Gastrocnemius medialis (tissue), 4 donors: ENCODE measurements at regions not wholly inside any gene's neighbourhood (a gene's known extent, or its start where the extent isn't known, plus 50 kb on each side); places are given as distances from the start of the nearest gene placed in this dataset.

ENCODE experiments used
- ATAC-seq, 2 donors: fragments of 150-250 bp; one replicate each; pipeline ENCODE4 v1.9.1; 2016
- DNase-seq, 2 donors: peaks; one replicate each; pipeline ENCODE4 v3.0.0-alpha.2; 2019
- H3K27ac ChIP-seq, 4 donors: fragments of 200-600 bp; sonication (generic); 1 replicate in 1 of 4; 2 replicates in 3 of 4; pipeline ENCODE4 v1.5.1; 2016 to 2018; ENCODE audit warnings: mild to moderate bottlenecking in 2 of 4, moderate library complexity in 1 of 4
- H3K27me3 ChIP-seq, 3 donors: fragments of 200-600 bp; sonication (generic) in 2 of 3; 1 replicate in 1 of 3; 2 replicates in 2 of 3; pipeline versions ENCODE4 v1.5.1 to v1.6.0; 2016 to 2019; ENCODE audit warnings: mild to moderate bottlenecking in 1 of 3, moderate library complexity in 1 of 3
- H3K36me3 ChIP-seq, 2 donors: fragments of 200-600 bp; sonication (generic) in 1 of 2; one replicate each; pipeline ENCODE4 v1.5.1; 2017 to 2018
- H3K4me1 ChIP-seq, 2 donors: fragments of 200-600 bp; sonication (generic) in 1 of 2; one replicate each; pipeline ENCODE4 v1.5.1; 2016 to 2017; ENCODE audit warnings: mild to moderate bottlenecking in 2 of 2
- H3K4me3 ChIP-seq, 4 donors: fragments of 200-600 bp; sonication (generic) in 3 of 4; 1 replicate in 1 of 4; 2 replicates in 3 of 4; pipeline ENCODE4 v1.5.1; 2016 to 2019; ENCODE audit warnings: mild to moderate bottlenecking in 2 of 4
- H3K9me3 ChIP-seq, 3 donors: fragments of 200-600 bp; sonication (generic) in 2 of 3; 1 replicate in 1 of 3; 2 replicates in 2 of 3; pipeline ENCODE4 v1.5.1; 2016 to 2019
- CTCF ChIP-seq, 5 experiments: fragments of 450-650 bp in 3 of 5; fragments of 200-600 bp in 2 of 5; sonication (generic) in 2 of 5; IDR thresholded peaks in 4 of 5; conservative IDR thresholded peaks in 1 of 5; 1 replicate in 4 of 5; 2 replicates in 1 of 5; pipeline ENCODE4 v1.5.1; 2016 to 2019; ENCODE audit warnings: antibody characterized with exemption in 5 of 5, mild to moderate bottlenecking in 3 of 5, moderate library complexity in 3 of 5
- POLR2A ChIP-seq, 2 donors: fragments of 450-650 bp; IDR thresholded peaks; one replicate each; pipeline ENCODE4 v1.6.1; 2017; ENCODE audit warnings: antibody characterized with exemption in 2 of 2, mild to moderate bottlenecking in 2 of 2, moderate library complexity in 2 of 2
- in situ Hi-C, 4 donors: fragments of 200-750 bp; cut with MboI; loops; one replicate each; pipeline versions ENCODE4 v1.15.0 to v1.8.0; 2017; ENCODE audit warnings: low sequenced_read_pairs in 4 of 4
- intact Hi-C: fragments of 100-400 bp; cut with DNase I; formaldehyde crosslinking; loops from one replicate; pipeline ENCODE4 v1.15.1; 2023; ENCODE audit warnings: low total_unique reads

DNA sequence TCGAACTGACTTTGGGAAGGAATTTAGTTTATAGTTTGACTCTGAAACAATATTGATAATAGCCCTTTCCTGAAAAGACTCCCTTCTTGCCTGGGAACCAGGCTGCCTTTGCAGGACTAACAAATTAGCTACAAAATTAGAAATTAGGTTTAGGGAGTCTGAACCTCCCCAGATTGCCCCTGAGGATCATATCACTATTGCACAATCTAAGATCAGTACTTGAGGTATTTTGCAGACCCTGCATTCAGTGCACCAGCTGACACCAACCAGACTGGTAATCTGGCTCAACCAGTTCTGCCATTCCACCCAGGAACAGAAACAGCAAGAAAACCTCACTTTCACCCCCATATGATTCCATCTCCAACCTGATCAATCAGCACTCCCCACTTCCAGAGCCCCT lies 131.8 kb upstream of the GALNT5 start:
- no peaks in the 10 kb centered on the region for H3K9me3 ChIP-seq
- ATAC-seq (no peak), DNase-seq (no peak)
- in situ Hi-C loops (no loop called here), intact Hi-C loops (no loop called here)
- H3K4me1 ChIP-seq = no peaks in the 10 kb centered on the region
- no peaks in the 10 kb centered on the region for H3K27me3 ChIP-seq
- H3K27ac ChIP-seq = no peak overlapping the region
- H3K36me3 ChIP-seq = no peaks in the 10 kb centered on the region
- no peak overlapping the region for H3K4me3 ChIP-seq
- no peak for TF ChIP-seq CTCF (IDR thresholded peaks at IDR 0.05 in 4 of 5, conservative IDR thresholded peaks at IDR 0.05 in 1 of 5)
- no peak for TF ChIP-seq POLR2A (IDR thresholded peaks at IDR 0.05)

GRCh38 chr2:157127249-157128012 lies 130.1 kb upstream of the GALNT5 start:
- intact Hi-C loops (no loop called here), in situ Hi-C loops (no loop called here)
- no peaks in the 10 kb centered on the region for H3K36me3 ChIP-seq
- H3K27ac ChIP-seq = no peak overlapping the region
- TF ChIP-seq POLR2A (IDR thresholded peaks at IDR 0.05) (no peak), CTCF (IDR thresholded peaks at IDR 0.05 in 4 of 5, conservative IDR thresholded peaks at IDR 0.05 in 1 of 5) (no peak)
- H3K27me3 ChIP-seq = no peaks in the 10 kb centered on the region
- H3K4me3 ChIP-seq = no peak overlapping the region
- DNase-seq (no peak), ATAC-seq (no peak)
- no peaks in the 10 kb centered on the region for H3K4me1 ChIP-seq
- H3K9me3 ChIP-seq = no peaks in the 10 kb centered on the region

DNA sequence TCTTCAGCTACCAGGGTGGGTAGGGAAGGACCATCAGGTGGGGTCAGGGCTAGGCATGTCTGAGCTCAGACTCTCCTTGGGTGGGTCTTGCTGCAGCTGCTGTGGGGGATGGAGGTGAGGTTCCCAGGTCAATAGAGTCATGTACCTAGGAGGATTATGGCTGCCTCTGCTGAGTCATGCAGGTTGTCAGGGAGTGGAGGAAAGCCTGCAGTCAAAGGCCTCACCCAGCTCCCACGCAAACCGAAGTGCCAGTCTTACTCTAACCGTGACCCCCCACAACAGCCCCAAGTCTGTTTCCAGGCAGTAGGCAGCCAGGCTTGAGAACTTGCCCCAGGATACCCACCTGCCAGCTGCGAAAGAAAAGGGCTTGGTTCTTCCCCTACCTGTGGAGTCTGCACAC lies 113.6 kb upstream of the GALNT5 start:
- in situ Hi-C loops = no loop called here
- H3K36me3 ChIP-seq = no peaks in the 10 kb centered on the region
- H3K27ac ChIP-seq = no peak overlapping the region
- H3K27me3 ChIP-seq = no peaks in the 10 kb centered on the region
- ATAC-seq (no peak), DNase-seq (no peak)
- H3K4me3 ChIP-seq = no peak overlapping the region
- intact Hi-C loops = no loop called here
- no peaks in the 10 kb centered on the region for H3K4me1 ChIP-seq
- TF ChIP-seq POLR2A (IDR thresholded peaks at IDR 0.05) = no peak
- TF ChIP-seq CTCF (IDR thresholded peaks at IDR 0.05 in 4 of 5, conservative IDR thresholded peaks at IDR 0.05 in 1 of 5) = no peak
- no peaks in the 10 kb centered on the region for H3K9me3 ChIP-seq

DNA sequence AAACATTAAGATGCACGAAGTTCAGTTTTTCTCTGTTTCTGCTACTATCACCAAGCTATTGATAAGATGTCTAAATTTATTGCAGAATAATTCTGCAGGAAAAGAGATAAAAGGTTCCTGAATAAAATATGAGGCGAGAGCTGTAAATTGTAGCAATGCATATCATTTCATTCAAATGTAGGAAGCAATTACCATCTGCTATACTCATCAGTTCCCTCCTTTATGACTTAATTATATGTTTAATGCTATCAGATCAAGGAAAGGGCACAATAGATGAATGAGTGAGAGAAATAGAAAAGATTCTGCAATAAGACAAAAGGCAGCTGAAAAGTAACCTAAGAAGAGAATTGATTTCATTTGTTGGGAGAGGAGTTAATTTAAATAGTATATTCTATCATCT lies 108.2 kb upstream of the GALNT5 start:
- Histone ChIP-seq H3K27ac (no peak overlapping the region), H3K4me1 (no peaks in the 10 kb centered on the region), H3K36me3 (no peaks in the 10 kb centered on the region), H3K9me3 (no peaks in the 10 kb centered on the region), H3K4me3 (no peak overlapping the region), H3K27me3 (no peaks in the 10 kb centered on the region)
- DNase-seq (no peak), ATAC-seq (no peak)
- in situ Hi-C loops = no loop called here
- no peak for TF ChIP-seq CTCF (IDR thresholded peaks at IDR 0.05 in 4 of 5, conservative IDR thresholded peaks at IDR 0.05 in 1 of 5)
- no peak for TF ChIP-seq POLR2A (IDR thresholded peaks at IDR 0.05)
- intact Hi-C loops = no loop called here

DNA sequence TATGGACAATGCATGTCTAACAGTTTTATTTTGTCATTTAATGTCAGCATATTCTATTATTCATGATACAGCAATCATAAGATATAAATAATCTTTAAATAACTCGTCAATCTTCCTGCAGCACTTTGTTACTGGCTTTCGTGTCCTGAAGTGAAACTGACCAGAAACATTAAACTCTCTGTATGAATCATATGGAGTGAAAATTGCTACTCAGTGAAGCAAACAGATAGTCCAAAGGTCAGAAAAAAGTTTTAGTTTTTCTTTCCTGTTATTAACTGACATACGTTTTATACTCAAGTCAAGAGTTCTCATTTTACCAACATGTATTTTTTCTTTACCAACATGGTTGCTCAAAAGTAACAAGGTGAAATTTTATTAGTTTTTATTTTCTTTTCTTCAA lies 106.8 kb upstream of the GALNT5 start:
- Histone ChIP-seq H3K4me3 (no peak overlapping the region), H3K9me3 (no peaks in the 10 kb centered on the region), H3K36me3 (no peaks in the 10 kb centered on the region), H3K27me3 (no peaks in the 10 kb centered on the region), H3K4me1 (no peaks in the 10 kb centered on the region), H3K27ac (no peak overlapping the region)
- intact Hi-C loops = no loop called here
- in situ Hi-C loops = no loop called here
- no peak for ATAC-seq
- DNase-seq = no peak
- TF ChIP-seq POLR2A (IDR thresholded peaks at IDR 0.05) = no peak
- TF ChIP-seq CTCF (IDR thresholded peaks at IDR 0.05 in 4 of 5, conservative IDR thresholded peaks at IDR 0.05 in 1 of 5) = no peak
